ENCODE measurements at regions not wholly inside any gene's neighbourhood (a gene's known extent, or its start where the extent isn't known, plus 50 kb on each side); places are given as distances from the start of the nearest gene placed in this dataset.

DNA sequence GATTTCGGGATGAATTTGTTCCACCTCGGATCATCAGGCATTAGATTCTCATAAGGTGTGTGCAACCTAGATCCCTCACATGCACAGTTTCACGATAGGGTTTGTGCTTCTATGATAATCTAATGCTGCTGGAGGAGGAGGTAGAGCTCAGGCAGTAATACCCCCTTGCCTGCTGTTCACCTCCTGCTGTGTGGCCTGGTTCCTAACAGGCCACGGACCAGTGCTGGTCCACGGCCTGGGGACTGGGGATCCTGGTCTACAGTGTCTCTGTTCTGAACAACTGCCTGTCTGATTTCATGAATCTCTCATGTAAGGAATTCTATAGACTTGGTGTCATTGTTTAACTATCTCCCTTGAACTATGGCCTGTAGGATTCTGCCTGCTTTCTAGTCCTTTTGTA lies 269.9 kb downstream of the SPRY1 start:
- Histone ChIP-seq H3K9me3 (ENCODE audit: control insufficient read depth in 2 of 3, insufficient read depth in 1 of 3, low read length in 3 of 3) (no peaks in the 10 kb centered on the region), H3K27me3 (ENCODE audit: control insufficient read depth, insufficient read depth, low read length) (no peaks in the 10 kb centered on the region), H3K27ac (ENCODE audit: low read depth in 2 of 2, low read length in 2 of 2) (no peak overlapping the region), H3K4me3 (ENCODE audit: low read length in 3 of 3) (no peak overlapping the region), H3K36me3 (ENCODE audit: control insufficient read depth in 2 of 3, insufficient read depth in 3 of 3, low read length in 3 of 3) (no peaks in the 10 kb centered on the region), H3K4me1 (ENCODE audit: control insufficient read depth in 2 of 3, insufficient read depth in 2 of 3, low read depth in 1 of 3, low read length in 3 of 3) (no peaks in the 10 kb centered on the region), H3K9ac (ENCODE audit: low read length in 3 of 3) (no peak overlapping the region)
- intact Hi-C loops (cut with DNase I) = no loop called here
- TF ChIP-seq, protein P1, sequence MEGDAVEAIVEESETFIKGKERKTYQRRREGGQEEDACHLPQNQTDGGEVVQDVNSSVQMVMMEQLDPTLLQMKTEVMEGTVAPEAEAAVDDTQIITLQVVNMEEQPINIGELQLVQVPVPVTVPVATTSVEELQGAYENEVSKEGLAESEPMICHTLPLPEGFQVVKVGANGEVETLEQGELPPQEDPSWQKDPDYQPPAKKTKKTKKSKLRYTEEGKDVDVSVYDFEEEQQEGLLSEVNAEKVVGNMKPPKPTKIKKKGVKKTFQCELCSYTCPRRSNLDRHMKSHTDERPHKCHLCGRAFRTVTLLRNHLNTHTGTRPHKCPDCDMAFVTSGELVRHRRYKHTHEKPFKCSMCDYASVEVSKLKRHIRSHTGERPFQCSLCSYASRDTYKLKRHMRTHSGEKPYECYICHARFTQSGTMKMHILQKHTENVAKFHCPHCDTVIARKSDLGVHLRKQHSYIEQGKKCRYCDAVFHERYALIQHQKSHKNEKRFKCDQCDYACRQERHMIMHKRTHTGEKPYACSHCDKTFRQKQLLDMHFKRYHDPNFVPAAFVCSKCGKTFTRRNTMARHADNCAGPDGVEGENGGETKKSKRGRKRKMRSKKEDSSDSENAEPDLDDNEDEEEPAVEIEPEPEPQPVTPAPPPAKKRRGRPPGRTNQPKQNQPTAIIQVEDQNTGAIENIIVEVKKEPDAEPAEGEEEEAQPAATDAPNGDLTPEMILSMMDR (IDR thresholded peaks at IDR 0.05; ENCODE audit: borderline replicate concordance, extremely low read depth, insufficient read depth) = no peak
- no peak for FAIRE-seq
- DNase-seq = no peak

DNA sequence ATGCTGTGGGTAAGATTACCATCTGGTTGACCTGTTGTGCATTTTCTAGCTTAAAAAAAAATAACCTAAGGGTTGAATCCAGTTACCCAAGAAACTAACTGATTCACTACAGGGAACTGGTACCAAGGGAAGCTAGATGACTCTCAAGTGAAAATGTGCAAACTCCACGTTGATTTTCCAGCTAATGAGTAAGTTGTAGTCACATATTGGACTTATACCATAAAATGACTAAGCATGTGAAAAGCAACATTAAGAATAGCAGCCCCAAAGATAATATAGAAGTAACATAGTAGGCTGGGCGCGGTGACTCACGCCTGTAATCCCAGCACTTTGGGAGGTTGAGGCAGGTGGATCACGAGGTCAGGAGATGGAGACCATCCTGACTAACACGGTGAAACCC lies 270.9 kb downstream of the SPRY1 start:
- intact Hi-C loops (cut with DNase I) = no loop called here
- no peaks in the 10 kb centered on the region for H3K9me3 ChIP-seq (ENCODE audit: control insufficient read depth in 2 of 3, insufficient read depth in 1 of 3, low read length in 3 of 3)
- TF ChIP-seq, protein P1 (IDR thresholded peaks at IDR 0.05; ENCODE audit: borderline replicate concordance, extremely low read depth, insufficient read depth) = no peak
- H3K4me3 ChIP-seq (ENCODE audit: low read length in 3 of 3) = no peak overlapping the region
- no peak for FAIRE-seq
- DNase-seq = no peak
- no peak overlapping the region for H3K9ac ChIP-seq (ENCODE audit: low read length in 3 of 3)
- no peak overlapping the region for H3K27ac ChIP-seq (ENCODE audit: low read depth in 2 of 2, low read length in 2 of 2)
- H3K36me3 ChIP-seq (ENCODE audit: control insufficient read depth in 2 of 3, insufficient read depth in 3 of 3, low read length in 3 of 3) = no peaks in the 10 kb centered on the region
- H3K4me1 ChIP-seq (ENCODE audit: control insufficient read depth in 2 of 3, insufficient read depth in 2 of 3, low read depth in 1 of 3, low read length in 3 of 3) = no peaks in the 10 kb centered on the region
- H3K27me3 ChIP-seq (ENCODE audit: control insufficient read depth, insufficient read depth, low read length) = no peaks in the 10 kb centered on the region

DNA sequence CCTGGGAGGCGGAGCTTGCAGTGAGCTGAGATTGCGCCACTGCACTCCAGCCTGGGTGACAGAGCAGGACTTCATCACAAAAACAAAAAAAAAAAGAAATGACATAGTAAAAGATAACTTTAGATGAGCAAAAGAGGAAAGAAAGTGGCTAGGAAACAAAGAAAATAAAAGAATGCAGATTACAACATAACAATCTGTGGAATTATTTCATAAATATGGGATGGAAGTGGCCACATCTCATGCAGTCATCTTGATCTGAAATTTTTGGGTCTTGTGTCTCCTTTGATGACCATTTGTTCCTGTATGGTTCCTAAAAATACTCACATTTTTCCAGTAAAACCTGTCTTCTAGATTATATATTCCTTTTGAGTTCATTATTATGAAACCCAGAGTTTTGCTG lies 271.4 kb downstream of the SPRY1 start:
- Histone ChIP-seq H3K9me3 (ENCODE audit: control insufficient read depth in 2 of 3, insufficient read depth in 1 of 3, low read length in 3 of 3) (no peaks in the 10 kb centered on the region), H3K4me1 (ENCODE audit: control insufficient read depth in 2 of 3, insufficient read depth in 2 of 3, low read depth in 1 of 3, low read length in 3 of 3) (no peaks in the 10 kb centered on the region), H3K27me3 (ENCODE audit: control insufficient read depth, insufficient read depth, low read length) (no peaks in the 10 kb centered on the region), H3K9ac (ENCODE audit: low read length in 3 of 3) (no peak overlapping the region), H3K27ac (ENCODE audit: low read depth in 2 of 2, low read length in 2 of 2) (no peak overlapping the region), H3K4me3 (ENCODE audit: low read length in 3 of 3) (no peak overlapping the region), H3K36me3 (ENCODE audit: control insufficient read depth in 2 of 3, insufficient read depth in 3 of 3, low read length in 3 of 3) (no peaks in the 10 kb centered on the region)
- no peak for FAIRE-seq
- TF ChIP-seq, protein P1 (IDR thresholded peaks at IDR 0.05; ENCODE audit: borderline replicate concordance, extremely low read depth, insufficient read depth) = no peak
- intact Hi-C loops (cut with DNase I) = no loop called here
- DNase-seq = no peak

DNA sequence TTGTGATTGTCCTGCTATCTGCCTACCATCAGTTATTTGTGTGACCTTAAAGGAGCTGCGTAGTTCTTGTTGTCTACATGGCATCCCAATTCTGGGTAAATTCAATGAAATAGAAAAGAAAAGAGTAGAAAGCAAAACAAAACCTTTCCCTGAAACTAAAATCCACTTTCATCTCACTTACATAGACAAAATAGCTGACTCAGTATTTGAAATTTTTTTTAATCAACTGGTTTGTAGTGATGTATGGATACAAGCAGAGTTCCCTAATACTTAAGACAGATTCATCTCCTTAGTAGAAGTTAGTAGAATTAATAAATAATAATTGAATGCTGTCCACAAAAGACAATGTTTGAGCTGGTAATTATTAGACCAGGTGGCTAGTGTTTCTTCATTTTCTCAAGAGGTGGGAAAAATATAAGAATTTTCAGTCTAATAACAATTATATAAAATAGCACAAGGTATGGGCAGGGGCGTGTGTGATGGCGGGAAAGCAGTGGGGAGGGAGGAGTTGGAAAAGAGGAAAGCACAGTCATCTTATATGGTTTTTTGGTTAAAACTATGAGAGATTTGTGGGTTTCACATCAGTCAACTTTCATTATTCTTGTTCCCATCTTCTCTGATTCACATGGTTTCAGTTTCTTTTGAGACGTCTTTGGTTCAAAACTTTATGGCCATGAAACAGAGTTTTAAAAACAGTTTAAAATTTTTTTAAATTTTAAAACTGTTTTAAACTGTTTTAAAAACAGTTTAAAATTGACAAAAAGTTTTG lies 275.2 kb downstream of the SPRY1 start:
- intact Hi-C loops (cut with DNase I) = no loop called here
- Histone ChIP-seq H3K36me3 (ENCODE audit: control insufficient read depth in 2 of 3, insufficient read depth in 3 of 3, low read length in 3 of 3) (no peaks in the 10 kb centered on the region), H3K9ac (ENCODE audit: low read length in 3 of 3) (no peak overlapping the region), H3K9me3 (ENCODE audit: control insufficient read depth in 2 of 3, insufficient read depth in 1 of 3, low read length in 3 of 3) (no peaks in the 10 kb centered on the region), H3K4me1 (ENCODE audit: control insufficient read depth in 2 of 3, insufficient read depth in 2 of 3, low read depth in 1 of 3, low read length in 3 of 3) (no peaks in the 10 kb centered on the region), H3K27me3 (ENCODE audit: control insufficient read depth, insufficient read depth, low read length) (no peaks in the 10 kb centered on the region), H3K4me3 (ENCODE audit: low read length in 3 of 3) (no peak overlapping the region), H3K27ac (ENCODE audit: low read depth in 2 of 2, low read length in 2 of 2) (no peak overlapping the region)
- TF ChIP-seq, protein P1 (IDR thresholded peaks at IDR 0.05; ENCODE audit: borderline replicate concordance, extremely low read depth, insufficient read depth) = no peak
- FAIRE-seq (no peak), DNase-seq (no peak)
